ACC112 (cell line): ENCODE measurements at regions not wholly inside any gene's neighbourhood (a gene's known extent, or its start where the extent isn't known, plus 50 kb on each side); places are given as distances from the start of the nearest gene placed in this dataset.

Experiments
- H2AFZ ChIP-seq: fragments of 200-600 bp; sonication (generic); one replicate; pipeline ENCODE4 v1.6.0; 2017; ENCODE audit warnings: antibody characterized with exemption, low read length; ENCODE audit not compliant: unreplicated experiment
- H3K27ac ChIP-seq: fragments of 200-600 bp; sonication (generic); 2 replicates; pipeline ENCODE4 v1.5.1; 2014; ENCODE audit warnings: low read depth, mild to moderate bottlenecking, antibody characterized with exemption, low read length, moderate library complexity
- H3K27me3 ChIP-seq: fragments of 200-600 bp; sonication (generic); 2 replicates; pipeline ENCODE4 v1.6.1; 2014; ENCODE audit warnings: mild to moderate bottlenecking, antibody characterized with exemption, low read length, moderate library complexity, mixed read lengths; ENCODE audit not compliant: insufficient read depth
- H3K36me3 ChIP-seq: fragments of 200-600 bp; sonication (generic); 2 replicates; pipeline ENCODE4 v1.6.1; 2016; ENCODE audit warnings: mild to moderate bottlenecking, antibody characterized with exemption, low read length, moderate library complexity, mixed read lengths; ENCODE audit not compliant: insufficient read depth
- H3K4me1 ChIP-seq: fragments of 200-600 bp; sonication (generic); one replicate; pipeline ENCODE4 v1.6.1; 2016; ENCODE audit warnings: low read length, mixed read lengths; ENCODE audit not compliant: insufficient read depth, unreplicated experiment, control insufficient read depth
- H3K4me3 ChIP-seq: fragments of 200-600 bp; sonication (generic); 2 replicates; pipeline ENCODE4 v1.5.1; 2014; ENCODE audit warnings: mild to moderate bottlenecking, low read depth, low read length
- H3K79me2 ChIP-seq: fragments of 200-600 bp; sonication (generic); one replicate; pipeline ENCODE4 v1.6.0; 2016; ENCODE audit warnings: low read length; ENCODE audit not compliant: control insufficient read depth, unreplicated experiment, insufficient read depth

DNA sequence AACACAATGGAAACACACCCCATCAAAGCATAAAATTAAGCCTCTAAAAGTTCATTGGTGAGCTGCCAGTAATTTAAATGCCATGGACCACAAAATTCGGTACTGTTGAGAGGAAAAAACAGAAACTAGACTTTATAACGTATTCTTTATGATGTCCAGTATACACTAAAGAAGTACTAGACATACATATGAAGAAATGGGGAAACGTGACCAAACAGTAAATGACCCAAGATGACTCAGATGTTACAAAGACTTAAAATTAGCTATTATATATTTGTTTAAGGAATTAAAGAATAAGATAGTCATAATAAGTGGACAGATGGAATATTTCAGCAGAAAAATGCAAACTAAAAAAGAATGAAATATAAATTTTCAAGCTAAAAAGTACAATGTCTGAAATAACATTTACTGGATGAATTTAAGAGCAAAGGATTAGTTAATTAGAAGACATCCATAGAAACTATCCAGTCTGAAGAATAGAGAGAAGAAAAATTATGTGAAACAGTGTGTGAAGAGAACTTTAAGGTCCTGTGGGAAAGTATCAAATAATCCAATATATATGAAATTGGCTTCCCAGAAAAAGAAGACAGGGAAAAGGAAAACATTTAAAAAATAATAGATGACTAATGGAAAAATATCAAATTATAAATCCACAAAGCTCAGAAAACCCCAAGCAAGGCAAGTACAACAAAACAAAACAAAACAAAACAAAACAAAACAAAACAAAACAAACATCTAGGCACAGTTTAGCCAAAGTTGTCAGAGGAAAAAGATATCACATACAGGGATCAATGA, 69.4 kb downstream of the SAMD9 start:
- H3K79me2 ChIP-seq, result no peaks in the 10 kb centered on the region
- no peaks in the 10 kb centered on the region for H3K27me3 ChIP-seq
- peaks cover 12% of the 10 kb centered on the region for H3K4me1 ChIP-seq
- H2AFZ ChIP-seq, result no peak overlapping the region
- H3K36me3 ChIP-seq, result 0 out of 2 replicates have a peak, but pooled peaks cover 4% of the 10 kb centered on the region
- no peak overlapping the region for H3K27ac ChIP-seq
- H3K4me3 ChIP-seq, result no peak overlapping the region

DNA sequence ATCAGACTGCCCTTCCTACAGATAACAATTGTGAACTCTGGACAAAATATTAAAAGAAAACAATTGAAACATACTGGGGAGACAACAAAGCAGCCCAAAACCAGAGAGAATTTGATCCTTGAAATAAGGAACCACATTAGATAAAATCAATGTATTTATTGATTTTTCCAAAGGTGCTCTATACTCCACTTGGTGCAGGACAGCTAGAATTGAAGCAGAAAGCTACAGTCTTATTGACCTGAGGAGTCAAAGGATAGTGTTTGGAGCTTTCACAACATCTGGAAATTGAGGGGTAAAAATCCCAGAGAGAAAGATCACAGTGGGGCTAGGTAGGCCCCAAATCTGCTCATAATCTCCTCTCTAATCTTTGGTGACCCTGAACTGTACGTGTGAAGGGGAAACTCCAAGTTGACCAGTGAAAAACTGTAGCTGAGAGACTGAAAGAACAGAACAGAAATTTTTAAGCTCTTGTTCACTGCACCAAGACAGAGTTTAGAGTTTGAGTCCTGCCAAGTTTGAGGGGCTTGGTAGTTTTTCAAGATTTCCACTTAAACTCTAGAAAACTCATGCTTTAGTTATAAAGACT, 70.2 kb downstream of the SAMD9 start:
- H3K4me3 ChIP-seq, result no peak overlapping the region

DNA sequence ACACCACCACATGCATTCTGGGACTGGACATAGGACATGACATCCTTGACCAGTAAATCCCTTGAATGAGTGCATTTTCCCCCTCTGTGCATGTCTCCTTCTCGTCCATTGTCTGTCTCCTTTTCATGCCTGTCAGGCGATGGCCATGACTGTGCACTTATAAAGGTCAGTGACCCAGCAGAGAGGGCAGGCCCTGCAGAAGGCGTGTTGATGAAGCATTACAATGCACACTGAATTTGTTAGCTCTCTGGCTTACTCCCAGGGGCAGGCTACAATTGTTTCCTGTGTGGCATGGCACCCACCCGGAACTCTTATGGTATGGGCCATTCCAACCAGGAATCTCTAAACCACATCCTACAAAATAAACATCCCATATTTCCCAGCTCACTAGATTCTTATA, 71.1 kb downstream of the SAMD9 start:
- no peak overlapping the region for H3K4me3 ChIP-seq
- H2AFZ ChIP-seq, result no peak overlapping the region
- no peaks in the 10 kb centered on the region for H3K27me3 ChIP-seq
- 0 out of 2 replicates have a peak, but pooled peaks cover 4% of the 10 kb centered on the region for H3K36me3 ChIP-seq
- H3K79me2 ChIP-seq, result no peaks in the 10 kb centered on the region
- peaks cover 22% of the 10 kb centered on the region for H3K4me1 ChIP-seq
- H3K27ac ChIP-seq, result no peak overlapping the region

More for the DNA sequence above, 70.2 kb downstream of the SAMD9 start:
- Histone ChIP-seq H2AFZ (no peak overlapping the region), H3K27me3 (no peaks in the 10 kb centered on the region), H3K36me3 (0 out of 2 replicates have a peak, but pooled peaks cover 4% of the 10 kb centered on the region), H3K4me1 (peaks cover 18% of the 10 kb centered on the region), H3K27ac (no peak overlapping the region), H3K79me2 (no peaks in the 10 kb centered on the region)

DNA sequence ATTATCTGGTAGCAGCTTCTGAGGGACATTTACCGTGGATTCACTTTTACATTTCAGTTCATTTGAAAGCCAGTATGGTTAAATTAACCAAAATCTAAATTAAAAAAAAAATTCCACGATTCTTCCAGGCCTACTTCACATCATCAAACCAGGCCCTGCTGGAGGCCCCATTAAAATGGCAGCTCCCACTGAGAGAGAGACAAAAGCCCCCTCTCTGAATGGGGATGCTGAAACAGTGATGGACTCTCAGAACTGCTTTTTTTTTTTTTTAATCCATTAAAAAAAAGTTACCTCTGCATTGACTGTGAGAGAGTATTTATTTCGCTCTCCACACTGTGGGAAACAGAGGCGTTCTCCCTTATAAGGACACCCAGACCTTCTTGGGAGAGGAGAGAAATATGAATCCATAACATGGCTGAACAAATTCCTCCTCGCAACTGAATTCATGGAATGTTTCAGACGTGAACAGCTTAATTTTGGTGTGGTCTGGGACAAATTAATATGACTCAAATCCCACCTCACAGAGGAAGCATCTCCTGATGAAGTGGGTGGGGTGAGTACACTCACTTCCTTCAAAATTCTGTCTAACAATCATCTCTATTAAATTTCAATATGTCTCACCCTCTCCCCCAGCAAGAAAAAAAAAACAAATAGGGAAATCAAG, 73.5 kb downstream of the SAMD9 start:
- peak overlapping the region; percentile 84 for H2AFZ ChIP-seq
- H3K27ac ChIP-seq, result peak overlapping the region; percentile 90
- peak overlapping the region; percentile 66 for H3K4me3 ChIP-seq
- peaks cover 25% of the 10 kb centered on the region for H3K4me1 ChIP-seq
- 0 out of 2 replicates have a peak, but pooled peaks cover 4% of the 10 kb centered on the region for H3K36me3 ChIP-seq
- no peaks in the 10 kb centered on the region for H3K27me3 ChIP-seq
- no peaks in the 10 kb centered on the region for H3K79me2 ChIP-seq

DNA sequence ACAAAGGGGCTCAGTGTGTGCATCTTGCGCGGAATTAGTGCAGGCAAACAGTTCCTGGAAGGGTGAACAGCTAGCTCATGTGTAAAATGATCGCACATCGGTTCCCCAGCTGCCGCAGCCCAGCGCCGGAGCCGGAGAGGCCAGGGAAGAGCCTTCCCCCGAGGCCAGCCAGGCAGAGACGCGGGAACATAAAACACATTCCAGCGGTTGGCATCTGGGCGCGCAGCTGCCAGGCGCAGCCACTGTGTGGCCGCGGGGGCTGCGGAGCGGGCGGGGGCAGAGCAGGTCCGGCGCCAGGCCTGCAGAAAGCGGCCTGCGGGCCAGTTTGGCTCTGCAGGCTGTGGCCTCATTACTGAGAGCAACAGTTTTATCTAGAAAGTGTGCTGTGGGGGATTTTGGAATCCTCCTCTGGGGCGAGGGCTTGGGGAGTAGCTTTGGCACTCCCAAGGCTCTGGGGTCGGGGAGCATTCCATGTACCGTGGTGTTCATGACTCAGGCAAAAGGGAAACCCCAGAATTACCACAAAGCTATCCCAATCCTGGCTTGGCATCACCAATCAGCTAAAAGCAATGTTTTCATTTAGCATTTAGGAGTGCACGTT, 74.3 kb downstream of the SAMD9 start:
- Histone ChIP-seq H3K36me3 (no peaks in the 10 kb centered on the region), H3K27me3 (no peaks in the 10 kb centered on the region), H3K27ac (peak overlapping the region; percentile 90), H3K79me2 (no peaks in the 10 kb centered on the region), H2AFZ (peak overlapping the region; percentile 69), H3K4me1 (peaks cover 32% of the 10 kb centered on the region), H3K4me3 (peak overlapping the region; percentile 66)

DNA sequence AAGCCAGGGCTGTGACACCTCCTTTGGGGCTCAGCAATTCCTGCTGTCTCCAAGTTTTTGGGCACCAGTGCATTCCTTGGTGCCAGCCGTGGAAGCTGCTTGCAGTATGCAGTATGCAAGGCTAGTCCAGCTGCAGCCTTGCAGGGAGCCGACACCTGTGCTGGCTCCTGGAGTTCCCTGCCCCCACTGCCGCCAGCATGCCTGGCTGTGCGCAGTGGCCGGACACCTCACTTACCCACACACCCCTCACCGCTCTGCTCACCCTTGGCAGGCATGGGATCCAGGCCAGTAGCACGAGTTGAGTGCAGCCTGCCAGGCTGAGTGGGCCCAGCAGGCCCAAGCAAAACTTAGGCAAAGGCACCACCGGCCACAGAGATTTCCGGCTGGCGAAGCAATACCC, 77.4 kb downstream of the SAMD9 start:
- no peaks in the 10 kb centered on the region for H3K79me2 ChIP-seq
- H3K36me3 ChIP-seq, result no peaks in the 10 kb centered on the region
- H2AFZ ChIP-seq, result no peak overlapping the region
- H3K27ac ChIP-seq, result no peak overlapping the region
- peaks cover 39% of the 10 kb centered on the region for H3K4me1 ChIP-seq
- no peaks in the 10 kb centered on the region for H3K27me3 ChIP-seq
- H3K4me3 ChIP-seq, result no peak overlapping the region

DNA sequence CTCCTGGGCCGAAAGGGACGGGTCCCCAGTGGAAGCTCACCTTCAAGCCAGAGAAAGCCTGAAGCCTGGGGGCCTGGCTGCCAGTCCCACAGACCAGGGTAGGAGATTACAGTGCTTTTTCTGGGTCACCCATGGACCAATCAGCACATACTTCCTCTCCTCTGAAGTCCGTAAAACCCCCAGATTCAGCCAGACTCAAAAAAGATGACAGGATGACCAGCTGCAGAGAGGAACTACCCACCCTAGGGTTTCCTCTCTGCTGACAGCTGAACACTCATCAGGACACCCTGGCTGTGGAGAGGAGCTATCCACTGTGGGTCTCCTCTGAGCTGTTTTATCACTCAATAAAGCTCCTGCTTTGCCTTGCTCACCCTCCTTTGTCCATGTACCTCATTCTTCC, 78.0 kb downstream of the SAMD9 start:
- Histone ChIP-seq H3K27me3 (no peaks in the 10 kb centered on the region), H3K36me3 (no peaks in the 10 kb centered on the region), H3K27ac (no peak overlapping the region), H2AFZ (no peak overlapping the region), H3K4me1 (peaks cover 38% of the 10 kb centered on the region), H3K4me3 (no peak overlapping the region), H3K79me2 (no peaks in the 10 kb centered on the region)

DNA sequence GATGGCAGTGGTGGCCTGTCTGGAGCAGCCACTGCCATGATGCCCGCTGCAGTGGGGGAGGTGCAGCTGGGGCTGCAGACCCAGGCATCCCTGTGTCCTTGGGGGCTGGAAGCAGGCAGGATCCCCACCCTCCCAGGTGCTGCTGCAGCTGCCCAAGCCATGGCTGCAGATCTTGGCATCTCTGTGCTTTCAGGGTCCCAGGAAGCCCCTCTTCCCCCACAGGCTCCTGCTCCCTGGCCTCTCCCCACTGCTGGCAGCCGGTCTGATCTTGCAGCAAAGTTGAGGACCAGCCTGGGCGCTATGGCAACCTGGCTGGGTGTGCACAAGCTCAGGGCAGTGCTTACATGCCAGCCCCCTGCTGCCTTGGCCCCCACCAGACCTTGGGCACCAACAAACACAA, 78.5 kb downstream of the SAMD9 start:
- Histone ChIP-seq H3K27ac (no peak overlapping the region), H3K4me3 (no peak overlapping the region), H3K4me1 (peaks cover 33% of the 10 kb centered on the region), H2AFZ (no peak overlapping the region), H3K36me3 (no peaks in the 10 kb centered on the region), H3K27me3 (no peaks in the 10 kb centered on the region), H3K79me2 (no peaks in the 10 kb centered on the region)

DNA sequence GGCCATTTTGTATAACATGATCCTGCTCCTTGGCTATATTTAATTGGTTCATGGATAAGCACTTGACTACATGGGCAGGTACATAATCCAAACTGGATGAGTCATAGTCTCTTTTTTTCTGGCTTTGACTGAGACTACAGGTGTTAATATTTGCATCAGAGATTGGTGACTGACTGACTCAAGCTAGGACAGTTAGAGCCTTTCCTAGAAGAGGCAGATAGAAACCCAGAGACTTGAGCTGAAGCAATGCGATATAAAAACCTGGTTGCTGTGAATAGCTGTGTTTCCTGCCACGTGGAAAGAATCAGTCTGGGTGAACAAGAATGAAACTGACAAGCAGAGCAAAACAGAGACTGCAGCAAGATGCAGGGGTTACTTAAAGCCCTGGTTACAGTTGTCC, 81.0 kb downstream of the SAMD9 start:
- Histone ChIP-seq H3K4me3 (no peak overlapping the region), H3K27ac (no peak overlapping the region), H3K79me2 (no peaks in the 10 kb centered on the region), H3K4me1 (peaks cover 18% of the 10 kb centered on the region), H3K27me3 (no peaks in the 10 kb centered on the region), H3K36me3 (no peaks in the 10 kb centered on the region), H2AFZ (no peak overlapping the region)

DNA sequence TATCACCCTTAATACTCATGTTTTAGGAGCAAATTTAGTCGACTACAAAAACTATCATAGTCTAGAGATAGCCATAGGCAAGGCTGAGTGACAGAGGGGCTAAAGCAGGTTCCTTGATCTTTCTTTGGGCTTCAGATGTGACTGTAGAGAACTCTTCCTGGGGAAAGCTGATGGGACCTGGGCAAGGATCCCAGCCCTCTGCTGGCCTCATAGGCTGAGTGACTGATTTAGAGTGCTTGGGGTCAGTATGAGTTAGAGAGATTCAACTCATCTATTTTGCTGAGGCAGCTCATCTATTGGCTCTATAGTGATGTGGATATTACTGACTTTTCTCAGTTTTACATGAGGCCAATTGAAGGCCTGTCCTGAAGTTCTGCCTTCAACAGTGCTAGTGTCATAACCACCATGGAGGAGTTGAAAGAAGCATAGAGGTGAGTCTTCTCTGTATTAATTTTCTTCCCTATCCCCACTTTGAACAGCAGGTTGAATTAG, 81.6 kb downstream of the SAMD9 start:
- Histone ChIP-seq H3K27me3 (no peaks in the 10 kb centered on the region), H3K4me1 (peaks cover 18% of the 10 kb centered on the region), H3K27ac (no peak overlapping the region), H2AFZ (no peak overlapping the region), H3K79me2 (no peaks in the 10 kb centered on the region), H3K4me3 (no peak overlapping the region), H3K36me3 (no peaks in the 10 kb centered on the region)
